ENCODE measurements at regions not wholly inside any gene's neighbourhood (a gene's known extent, or its start where the extent isn't known, plus 50 kb on each side); places are given as distances from the start of the nearest gene placed in this dataset.

DNA sequence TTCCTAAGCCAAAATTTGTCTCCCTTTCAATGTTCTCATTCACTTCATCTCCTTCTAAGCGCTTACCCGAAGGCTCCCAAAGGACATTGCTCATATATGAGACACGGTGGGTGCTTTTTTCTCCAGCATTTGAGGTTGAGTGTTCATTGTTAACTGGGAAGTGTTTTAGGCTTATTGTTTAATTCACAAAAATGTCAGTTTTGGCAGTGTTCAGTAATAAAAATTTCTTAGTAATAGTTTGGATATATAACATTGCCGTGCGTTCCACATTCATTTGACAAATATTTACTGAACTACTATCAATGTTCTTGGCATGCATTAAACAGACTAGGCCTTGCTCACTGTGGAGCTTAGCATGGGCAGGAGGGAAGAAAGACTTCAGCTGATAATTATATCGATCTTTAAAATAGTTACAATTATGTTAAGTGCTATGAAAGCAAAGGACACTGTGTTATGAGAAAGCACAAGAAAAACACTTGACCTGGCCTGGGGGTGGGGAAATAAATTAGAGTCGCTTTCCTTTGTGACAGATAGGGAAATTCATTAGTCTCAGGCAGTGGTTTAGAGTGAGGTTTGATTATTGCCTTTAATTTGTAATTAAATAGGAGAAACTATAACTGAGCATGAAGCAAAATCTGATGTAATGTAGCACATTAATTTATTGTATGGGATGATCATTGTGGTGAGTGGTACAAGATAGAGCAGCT, 82.2 kb upstream of the DOCK10 start:
- Histone ChIP-seq H3K9me3 (ENCODE audit: insufficient read depth, low read length) (no peaks in the 10 kb centered on the region), H3K36me3 (replicated peaks; ENCODE audit: low read depth, low read length) (no peaks in the 10 kb centered on the region), H3K27me3 (ENCODE audit: low read depth, low read length) (no peaks in the 10 kb centered on the region), H3K27ac (ENCODE audit: low read length) (no peak overlapping the region), H4K20me1 (ENCODE audit: insufficient read depth, low read length) (no peaks in the 10 kb centered on the region), H3K4me3 (ENCODE audit: low read length) (no peak overlapping the region), H3K9ac (ENCODE audit: low read length) (no peak overlapping the region), H3K4me1 (ENCODE audit: low read length) (peaks cover 9% of the 10 kb centered on the region), H3K4me2 (ENCODE audit: low read length) (no peak overlapping the region), H2AFZ (ENCODE audit: low read depth, low read length) (no peak overlapping the region), H3K79me2 (ENCODE audit: low read length) (no peaks in the 10 kb centered on the region)
- TF ChIP-seq EZH2phosphoT487 (IDR thresholded peaks at IDR 0.05; ENCODE audit: low read depth), result no peak
- TF ChIP-seq, protein P1, sequence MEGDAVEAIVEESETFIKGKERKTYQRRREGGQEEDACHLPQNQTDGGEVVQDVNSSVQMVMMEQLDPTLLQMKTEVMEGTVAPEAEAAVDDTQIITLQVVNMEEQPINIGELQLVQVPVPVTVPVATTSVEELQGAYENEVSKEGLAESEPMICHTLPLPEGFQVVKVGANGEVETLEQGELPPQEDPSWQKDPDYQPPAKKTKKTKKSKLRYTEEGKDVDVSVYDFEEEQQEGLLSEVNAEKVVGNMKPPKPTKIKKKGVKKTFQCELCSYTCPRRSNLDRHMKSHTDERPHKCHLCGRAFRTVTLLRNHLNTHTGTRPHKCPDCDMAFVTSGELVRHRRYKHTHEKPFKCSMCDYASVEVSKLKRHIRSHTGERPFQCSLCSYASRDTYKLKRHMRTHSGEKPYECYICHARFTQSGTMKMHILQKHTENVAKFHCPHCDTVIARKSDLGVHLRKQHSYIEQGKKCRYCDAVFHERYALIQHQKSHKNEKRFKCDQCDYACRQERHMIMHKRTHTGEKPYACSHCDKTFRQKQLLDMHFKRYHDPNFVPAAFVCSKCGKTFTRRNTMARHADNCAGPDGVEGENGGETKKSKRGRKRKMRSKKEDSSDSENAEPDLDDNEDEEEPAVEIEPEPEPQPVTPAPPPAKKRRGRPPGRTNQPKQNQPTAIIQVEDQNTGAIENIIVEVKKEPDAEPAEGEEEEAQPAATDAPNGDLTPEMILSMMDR (IDR thresholded peaks at IDR 0.05; ENCODE audit: low read depth, low read length), result no peak

DNA sequence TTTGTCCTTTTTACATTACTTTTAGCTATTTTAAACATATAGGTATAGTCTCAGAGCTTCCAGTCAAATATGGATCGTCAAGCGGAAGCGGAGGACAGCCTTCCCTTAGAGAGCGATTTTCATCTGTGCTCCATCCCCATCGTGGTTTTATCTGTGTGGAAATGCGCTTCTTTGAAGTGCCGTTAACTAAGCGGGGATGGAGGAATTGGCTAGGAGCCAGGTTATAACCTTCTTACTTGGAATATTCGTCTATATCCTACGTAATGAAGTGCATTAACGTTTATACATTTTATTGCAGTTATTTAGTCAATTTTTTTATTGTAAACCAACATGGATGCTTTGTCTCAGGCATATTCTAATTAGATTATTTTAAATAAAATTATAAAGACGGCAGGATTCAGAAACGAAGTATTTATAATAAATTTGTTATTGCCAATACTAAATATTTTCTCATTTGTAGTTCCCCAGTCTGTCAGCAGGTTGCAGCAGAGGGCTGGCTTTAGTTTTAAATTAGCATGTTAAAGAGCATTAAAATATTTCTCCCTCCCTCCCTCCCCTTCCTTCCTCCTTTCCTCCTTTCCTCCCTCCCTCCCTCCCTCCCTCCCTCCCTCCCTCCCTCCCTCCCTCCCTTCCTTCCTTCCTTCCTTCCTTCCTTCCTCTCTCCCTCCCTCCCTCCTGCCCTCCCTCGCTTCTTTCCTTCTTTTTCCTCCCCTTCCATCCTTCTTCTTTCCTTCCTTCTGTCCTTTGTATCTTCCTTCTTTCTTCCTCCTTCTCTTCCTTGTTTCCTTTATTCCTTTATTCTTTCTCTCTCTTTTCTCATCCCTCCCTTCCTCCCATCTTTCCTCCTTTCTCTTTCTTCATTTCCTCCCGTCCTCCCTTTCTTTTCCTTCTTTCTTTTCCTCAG, 80.6 kb upstream of the DOCK10 start:
- Histone ChIP-seq H3K4me3 (ENCODE audit: low read length) (peak overlapping the region; percentile 47), H3K4me2 (ENCODE audit: low read length) (peak overlapping the region; percentile 52), H3K79me2 (ENCODE audit: low read length) (no peaks in the 10 kb centered on the region), H3K9ac (ENCODE audit: low read length) (no peak overlapping the region), H2AFZ (ENCODE audit: low read depth, low read length) (peak overlapping the region; percentile 68), H3K9me3 (ENCODE audit: insufficient read depth, low read length) (no peaks in the 10 kb centered on the region), H3K36me3 (replicated peaks; ENCODE audit: low read depth, low read length) (no peaks in the 10 kb centered on the region), H3K27me3 (ENCODE audit: low read depth, low read length) (no peaks in the 10 kb centered on the region), H3K27ac (ENCODE audit: low read length) (no peak overlapping the region), H4K20me1 (ENCODE audit: insufficient read depth, low read length) (no peaks in the 10 kb centered on the region), H3K4me1 (ENCODE audit: low read length) (peaks cover 10% of the 10 kb centered on the region)
- no peak for TF ChIP-seq EZH2phosphoT487 (IDR thresholded peaks at IDR 0.05; ENCODE audit: low read depth)
- TF ChIP-seq, protein P1 (IDR thresholded peaks at IDR 0.05; ENCODE audit: low read depth, low read length), result peak; percentile 40

DNA sequence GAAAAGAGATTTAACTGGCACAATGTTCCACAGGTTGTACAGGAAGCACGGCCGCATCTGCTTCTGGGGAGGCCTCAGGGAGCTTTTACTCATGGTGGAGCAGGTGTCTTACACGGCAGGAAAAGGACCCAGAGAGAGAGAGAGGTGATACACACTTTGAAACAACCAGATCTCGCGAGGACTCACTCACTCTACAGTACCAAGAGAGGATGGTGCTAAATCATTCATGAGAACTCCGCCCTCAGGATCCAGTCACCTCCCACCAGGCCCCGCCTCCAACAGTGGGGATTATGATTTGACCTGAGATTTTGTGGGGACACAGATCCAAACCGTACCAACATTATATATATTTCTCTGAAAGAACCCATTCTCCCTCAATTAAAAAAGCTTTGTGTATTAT, 79.7 kb upstream of the DOCK10 start:
- Histone ChIP-seq H2AFZ (ENCODE audit: low read depth, low read length) (peak overlapping the region; percentile 68), H3K9me3 (ENCODE audit: insufficient read depth, low read length) (no peaks in the 10 kb centered on the region)

More for the DNA sequence above, 79.7 kb upstream of the DOCK10 start:
- Histone ChIP-seq H3K27ac (ENCODE audit: low read length) (no peak overlapping the region), H3K79me2 (ENCODE audit: low read length) (no peaks in the 10 kb centered on the region), H3K9ac (ENCODE audit: low read length) (no peak overlapping the region), H3K4me2 (ENCODE audit: low read length) (peak overlapping the region; percentile 52), H3K4me3 (ENCODE audit: low read length) (peak overlapping the region; percentile 47), H3K36me3 (replicated peaks; ENCODE audit: low read depth, low read length) (no peaks in the 10 kb centered on the region), H4K20me1 (ENCODE audit: insufficient read depth, low read length) (no peaks in the 10 kb centered on the region), H3K27me3 (ENCODE audit: low read depth, low read length) (no peaks in the 10 kb centered on the region), H3K4me1 (ENCODE audit: low read length) (peaks cover 19% of the 10 kb centered on the region)
- no peak for TF ChIP-seq EZH2phosphoT487 (IDR thresholded peaks at IDR 0.05; ENCODE audit: low read depth)
- TF ChIP-seq, protein P1 (IDR thresholded peaks at IDR 0.05; ENCODE audit: low read depth, low read length), result no peak

Measured in OCI-LY3 (cell line).